Lung (tissue), 11 donors: ENCODE measurements at regions not wholly inside any gene's neighbourhood (a gene's known extent, or its start where the extent isn't known, plus 50 kb on each side); places are given as distances from the start of the nearest gene placed in this dataset.

Experiments
- ATAC-seq: fragments of 200-7000 bp; cut with Tn5 transposase; one replicate; pipeline ENCODE4 v1.9.1; 2020; ENCODE audit warnings: moderate number of reproducible peaks; ENCODE audit not compliant: insufficient read depth, low FRiP score
- DNase-seq, 3 donors: peaks; one replicate each; pipeline ENCODE4 v3.0.0-alpha.2; 2013 to 2017
- H3K27ac ChIP-seq, 2 donors: one replicate each; pipeline ENCODE4 v1.5.1; 2013; ENCODE audit warnings: mild to moderate bottlenecking in 2 of 2, moderate library complexity in 2 of 2, control low read depth in 1 of 2, inconsistent platforms in 1 of 2, low read depth in 1 of 2, low read length in 1 of 2
- H3K27me3 ChIP-seq, 3 donors: one replicate each; pipeline ENCODE4 v1.5.1; 2013; ENCODE audit warnings: low read length in 2 of 3; ENCODE audit not compliant: control insufficient read depth in 3 of 3, insufficient read depth in 3 of 3
- H3K36me3 ChIP-seq, 4 donors: one replicate each; pipeline ENCODE4 v1.5.1; 2013; ENCODE audit warnings: low read length in 4 of 4, mild to moderate bottlenecking in 1 of 4, moderate library complexity in 1 of 4; ENCODE audit not compliant: control insufficient read depth in 4 of 4, insufficient read depth in 4 of 4
- H3K4me1 ChIP-seq, 5 donors: one replicate each; pipeline ENCODE4 v1.5.1; 2013; ENCODE audit warnings: low read length in 5 of 5, mild to moderate bottlenecking in 2 of 5, moderate library complexity in 1 of 5; ENCODE audit not compliant: control insufficient read depth in 5 of 5, insufficient read depth in 5 of 5
- H3K4me3 ChIP-seq: one replicate; pipeline ENCODE4 v1.5.1; 2013; ENCODE audit warnings: mild to moderate bottlenecking, control low read depth, moderate library complexity
- H3K9ac ChIP-seq, 2 donors: one replicate each; pipeline ENCODE4 v1.5.1; 2013; ENCODE audit warnings: low read length in 2 of 2, control low read depth in 1 of 2; ENCODE audit not compliant: insufficient read depth in 1 of 2
- H3K9me3 ChIP-seq, 4 donors: one replicate each; pipeline ENCODE4 v1.5.1; 2013; ENCODE audit warnings: low read length in 3 of 4, mild to moderate bottlenecking in 1 of 4, moderate library complexity in 1 of 4; ENCODE audit not compliant: control insufficient read depth in 4 of 4, insufficient read depth in 3 of 4
- CTCF ChIP-seq: IDR thresholded peaks from 2 replicates; pipeline ENCODE4 v1.5.1; 2012; ENCODE audit warnings: mild to moderate bottlenecking; ENCODE audit errors: control extremely low read depth, extremely low read depth
- WGBS, 2 donors: extraction: QIAGEN DNeasy Blood & Tissue Kit; methylation state at CpG; one replicate each; pipeline ENCODE4 v1.1.7; 2013; 5-methylcytosine and 5-hydroxymethylcytosine counted together
- donor health status: control.
- donor health status: control.
- donor health status: Bipolar disorder and iron deficiency.
- donor health status: healthy.
- donor health status: DM: yes; HTN: yes; CAD: no.

GRCh38 chr12:5251786-5252185 lies 180.1 kb upstream of the NTF3 start:
- H3K36me3 ChIP-seq, result no peaks in the 10 kb centered on the region
- WGBS, 2 donors, result 71 to 82% methylated on average over 6 of the region's 6 CpGs
- DNase-seq (no peak), ATAC-seq (no peak)
- no peak for TF ChIP-seq CTCF
- H3K9ac ChIP-seq, result no peak overlapping the region
- H3K4me3 ChIP-seq, result no peak overlapping the region
- H3K9me3 ChIP-seq, result no peaks in the 10 kb centered on the region
- peaks cover 0 to 2% (median 0%) of the 10 kb centered on the region in 3 donors for H3K27me3 ChIP-seq
- H3K27ac ChIP-seq, result no peak overlapping the region
- no peaks in the 10 kb centered on the region for H3K4me1 ChIP-seq

GRCh38 chr12:5254703-5255102 lies 177.2 kb upstream of the NTF3 start:
- no peak for TF ChIP-seq CTCF
- 80 to 92% methylated on average over 4 of the region's 4 CpGs for WGBS, 2 donors
- H3K27me3 ChIP-seq, result peaks cover 0 to 5% (median 0%) of the 10 kb centered on the region in 3 donors

GRCh38 chr12:5257763-5258495 lies 174.0 kb upstream of the NTF3 start:
- no peak overlapping the region for H3K4me3 ChIP-seq
- no peaks in the 10 kb centered on the region for H3K36me3 ChIP-seq
- H3K27me3 ChIP-seq, result peaks cover 0 to 5% (median 0%) of the 10 kb centered on the region in 3 donors
- DNase-seq (no peak), ATAC-seq (no peak)
- WGBS, 2 donors, result 88 to 91% methylated on average over 2 of the region's 2 CpGs
- no peaks in the 10 kb centered on the region for H3K9me3 ChIP-seq
- no peak overlapping the region for H3K27ac ChIP-seq
- H3K4me1 ChIP-seq, result peaks cover 0 to 2% (median 0%) of the 10 kb centered on the region in 5 donors
- no peak for TF ChIP-seq CTCF
- no peak overlapping the region for H3K9ac ChIP-seq

More at GRCh38 chr12:5254703-5255102, 177.2 kb upstream of the NTF3 start:
- Histone ChIP-seq H3K4me1 (peaks cover 0 to 2% (median 0%) of the 10 kb centered on the region in 5 donors), H3K36me3 (no peaks in the 10 kb centered on the region), H3K9me3 (no peaks in the 10 kb centered on the region), H3K4me3 (no peak overlapping the region), H3K27ac (no peak overlapping the region), H3K9ac (no peak overlapping the region)
- DNase-seq (no peak), ATAC-seq (no peak)
